ENCODE measurements at regions not wholly inside any gene's neighbourhood (a gene's known extent, or its start where the extent isn't known, plus 50 kb on each side); places are given as distances from the start of the nearest gene placed in this dataset.

- no peak overlapping the region for H2AFZ ChIP-seq (ENCODE audit: low read length)
- no peak overlapping the region for H3K4me3 ChIP-seq (ENCODE audit: insufficient read depth, low read length)
- H3K4me2 ChIP-seq (ENCODE audit: insufficient read depth, low read length): no peak overlapping the region
- H3K79me2 ChIP-seq (ENCODE audit: insufficient read depth, low read length): no peaks in the 10 kb centered on the region
- H3K9me3 ChIP-seq (ENCODE audit: low read depth, low read length): no peaks in the 10 kb centered on the region
- no peaks in the 10 kb centered on the region for H3K36me3 ChIP-seq (ENCODE audit: insufficient read depth, low read length)
- TF ChIP-seq CTCF (IDR thresholded peaks at IDR 0.05; ENCODE audit: extremely low read depth, low read depth, low read length): no peak
- H3K27ac ChIP-seq (ENCODE audit: low read depth, low read length): no peak overlapping the region
- no peaks in the 10 kb centered on the region for H3K27me3 ChIP-seq (ENCODE audit: insufficient read depth, low read length)
- H4K20me1 ChIP-seq (ENCODE audit: insufficient read depth, low read length): no peaks in the 10 kb centered on the region
- no peak for DNase-seq (ENCODE audit: insufficient read length, low spot score, missing footprints)
- H3K4me1 ChIP-seq (ENCODE audit: insufficient read depth, low read length): no peaks in the 10 kb centered on the region
These were observed 115.5 kb downstream of the SOX3 start for GRCh38 chrX:140389331-140389730.

DNA sequence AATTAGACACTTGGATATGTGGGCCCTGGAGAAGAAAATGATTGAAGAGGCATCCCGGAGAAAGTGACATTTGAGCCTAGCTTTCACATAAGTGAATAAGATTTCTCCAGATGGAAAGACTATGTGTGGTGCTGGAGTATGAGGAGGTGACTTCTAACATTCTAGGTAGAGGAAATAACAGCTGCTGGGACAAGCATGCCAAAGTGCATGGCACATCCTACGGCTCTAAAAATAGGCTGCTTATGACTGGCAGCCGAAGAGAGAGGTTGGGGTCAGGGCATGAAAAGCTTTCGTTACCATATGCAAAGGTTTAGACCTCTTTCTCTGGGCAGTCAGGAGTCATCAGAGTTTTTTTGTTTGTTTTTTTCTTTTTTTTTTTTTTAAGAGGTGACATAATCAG lies 142.0 kb downstream of the SOX3 start:
- H3K36me3 ChIP-seq (ENCODE audit: insufficient read depth, low read length): no peaks in the 10 kb centered on the region
- TF ChIP-seq CTCF (IDR thresholded peaks at IDR 0.05; ENCODE audit: extremely low read depth, low read depth, low read length): no peak
- no peaks in the 10 kb centered on the region for H3K79me2 ChIP-seq (ENCODE audit: insufficient read depth, low read length)
- DNase-seq (ENCODE audit: insufficient read length, low spot score, missing footprints): no peak
- H3K27me3 ChIP-seq (ENCODE audit: insufficient read depth, low read length): no peaks in the 10 kb centered on the region
- H2AFZ ChIP-seq (ENCODE audit: low read length): no peak overlapping the region
- H3K4me3 ChIP-seq (ENCODE audit: insufficient read depth, low read length): no peak overlapping the region
- no peaks in the 10 kb centered on the region for H4K20me1 ChIP-seq (ENCODE audit: insufficient read depth, low read length)
- no peaks in the 10 kb centered on the region for H3K4me1 ChIP-seq (ENCODE audit: insufficient read depth, low read length)
- no peaks in the 10 kb centered on the region for H3K9me3 ChIP-seq (ENCODE audit: low read depth, low read length)
- H3K27ac ChIP-seq (ENCODE audit: low read depth, low read length): no peak overlapping the region
- no peak overlapping the region for H3K4me2 ChIP-seq (ENCODE audit: insufficient read depth, low read length)

GRCh38 chrX:140360924-140361323 lies 143.9 kb downstream of the SOX3 start:
- DNase-seq (ENCODE audit: insufficient read length, low spot score, missing footprints): no peak
- Histone ChIP-seq H3K27ac (ENCODE audit: low read depth, low read length) (no peak overlapping the region), H3K79me2 (ENCODE audit: insufficient read depth, low read length) (no peaks in the 10 kb centered on the region), H3K9me3 (ENCODE audit: low read depth, low read length) (no peaks in the 10 kb centered on the region), H3K27me3 (ENCODE audit: insufficient read depth, low read length) (no peaks in the 10 kb centered on the region), H3K36me3 (ENCODE audit: insufficient read depth, low read length) (no peaks in the 10 kb centered on the region), H3K4me1 (ENCODE audit: insufficient read depth, low read length) (no peaks in the 10 kb centered on the region), H2AFZ (ENCODE audit: low read length) (no peak overlapping the region), H4K20me1 (ENCODE audit: insufficient read depth, low read length) (no peaks in the 10 kb centered on the region), H3K4me2 (ENCODE audit: insufficient read depth, low read length) (no peak overlapping the region), H3K4me3 (ENCODE audit: insufficient read depth, low read length) (no peak overlapping the region)
- no peak for TF ChIP-seq CTCF (IDR thresholded peaks at IDR 0.05; ENCODE audit: extremely low read depth, low read depth, low read length)

DNA sequence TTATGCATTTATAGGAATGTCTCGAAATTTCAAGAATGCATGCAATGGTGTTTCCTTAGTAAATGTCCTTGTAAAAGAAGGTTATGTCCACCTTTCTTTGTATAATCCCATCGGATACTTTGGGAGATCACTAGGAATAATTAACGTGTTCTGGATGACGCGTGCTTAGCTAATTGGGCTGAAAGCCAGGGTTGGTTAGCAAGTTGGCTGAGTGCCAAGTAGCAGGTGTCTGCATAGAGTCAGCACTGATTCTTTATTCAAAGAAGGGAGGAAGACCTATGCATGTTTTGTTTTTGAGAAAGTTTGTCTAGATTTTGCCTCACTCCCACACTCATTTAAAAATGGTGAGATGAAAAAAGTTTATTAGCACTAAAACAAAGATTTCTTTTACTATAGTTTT lies 144.6 kb downstream of the SOX3 start:
- Histone ChIP-seq H3K4me2 (ENCODE audit: insufficient read depth, low read length) (no peak overlapping the region), H2AFZ (ENCODE audit: low read length) (no peak overlapping the region), H3K79me2 (ENCODE audit: insufficient read depth, low read length) (no peaks in the 10 kb centered on the region), H3K9me3 (ENCODE audit: low read depth, low read length) (no peaks in the 10 kb centered on the region), H3K27ac (ENCODE audit: low read depth, low read length) (no peak overlapping the region), H3K27me3 (ENCODE audit: insufficient read depth, low read length) (no peaks in the 10 kb centered on the region), H4K20me1 (ENCODE audit: insufficient read depth, low read length) (no peaks in the 10 kb centered on the region), H3K4me1 (ENCODE audit: insufficient read depth, low read length) (no peaks in the 10 kb centered on the region), H3K36me3 (ENCODE audit: insufficient read depth, low read length) (no peaks in the 10 kb centered on the region), H3K4me3 (ENCODE audit: insufficient read depth, low read length) (no peak overlapping the region)
- TF ChIP-seq CTCF (IDR thresholded peaks at IDR 0.05; ENCODE audit: extremely low read depth, low read depth, low read length): no peak
- no peak for DNase-seq (ENCODE audit: insufficient read length, low spot score, missing footprints)

All from osteoblast (primary cell).